NCI-H226 (cell line): ENCODE measurements at regions not wholly inside any gene's neighbourhood (a gene's known extent, or its start where the extent isn't known, plus 50 kb on each side); places are given as distances from the start of the nearest gene placed in this dataset.

Experiments used
- DNase-seq: peaks from one replicate; pipeline ENCODE4 v3.0.0-alpha.2; 2015

- no peak for DNase-seq
These were observed 68.7 kb upstream of the ADAD1 start for GRCh38 chr4:122309988-122310626.

GRCh38 chr4:122313006-122313646 lies 65.7 kb upstream of the ADAD1 start:
- DNase-seq: peak; percentile 5

- DNase-seq: no peak
These were observed 51.9 kb upstream of the ADAD1 start for GRCh38 chr4:122326908-122327307.

GRCh38 chr4:122328893-122329292 lies 49.9 kb upstream of the ADAD1 start:
- DNase-seq: no peak
